Lung (tissue), 11 donors: ENCODE measurements at regions not wholly inside any gene's neighbourhood (a gene's known extent, or its start where the extent isn't known, plus 50 kb on each side); places are given as distances from the start of the nearest gene placed in this dataset.
A peak's percentile ranks its signal among the peaks of the same experiment; 100 is the strongest.

ENCODE experiments used
- ATAC-seq: fragments of 200-7000 bp; cut with Tn5 transposase; one replicate; pipeline ENCODE4 v1.9.1; 2020; ENCODE audit warnings: moderate number of reproducible peaks; ENCODE audit not compliant: insufficient read depth, low FRiP score
- DNase-seq, 3 donors: peaks; one replicate each; pipeline ENCODE4 v3.0.0-alpha.2; 2013 to 2017
- H3K27ac ChIP-seq, 2 donors: one replicate each; pipeline ENCODE4 v1.5.1; 2013; ENCODE audit warnings: mild to moderate bottlenecking in 2 of 2, moderate library complexity in 2 of 2, control low read depth in 1 of 2, inconsistent platforms in 1 of 2, low read depth in 1 of 2, low read length in 1 of 2
- H3K27me3 ChIP-seq, 3 donors: one replicate each; pipeline ENCODE4 v1.5.1; 2013; ENCODE audit warnings: low read length in 2 of 3; ENCODE audit not compliant: control insufficient read depth in 3 of 3, insufficient read depth in 3 of 3
- H3K36me3 ChIP-seq, 4 donors: one replicate each; pipeline ENCODE4 v1.5.1; 2013; ENCODE audit warnings: low read length in 4 of 4, mild to moderate bottlenecking in 1 of 4, moderate library complexity in 1 of 4; ENCODE audit not compliant: control insufficient read depth in 4 of 4, insufficient read depth in 4 of 4
- H3K4me1 ChIP-seq, 5 donors: one replicate each; pipeline ENCODE4 v1.5.1; 2013; ENCODE audit warnings: low read length in 5 of 5, mild to moderate bottlenecking in 2 of 5, moderate library complexity in 1 of 5; ENCODE audit not compliant: control insufficient read depth in 5 of 5, insufficient read depth in 5 of 5
- H3K4me3 ChIP-seq: one replicate; pipeline ENCODE4 v1.5.1; 2013; ENCODE audit warnings: mild to moderate bottlenecking, control low read depth, moderate library complexity
- H3K9ac ChIP-seq, 2 donors: one replicate each; pipeline ENCODE4 v1.5.1; 2013; ENCODE audit warnings: low read length in 2 of 2, control low read depth in 1 of 2; ENCODE audit not compliant: insufficient read depth in 1 of 2
- H3K9me3 ChIP-seq, 4 donors: one replicate each; pipeline ENCODE4 v1.5.1; 2013; ENCODE audit warnings: low read length in 3 of 4, mild to moderate bottlenecking in 1 of 4, moderate library complexity in 1 of 4; ENCODE audit not compliant: control insufficient read depth in 4 of 4, insufficient read depth in 3 of 4
- CTCF ChIP-seq: IDR thresholded peaks from 2 replicates; pipeline ENCODE4 v1.5.1; 2012; ENCODE audit warnings: mild to moderate bottlenecking; ENCODE audit errors: control extremely low read depth, extremely low read depth
- WGBS, 2 donors: extraction: QIAGEN DNeasy Blood & Tissue Kit; methylation state at CpG; one replicate each; pipeline ENCODE4 v1.1.7; 2013; 5-methylcytosine and 5-hydroxymethylcytosine counted together
- donor health status: control.
- donor health status: control.
- donor health status: Bipolar disorder and iron deficiency.
- donor health status: healthy.
- donor health status: DM: yes; HTN: yes; CAD: no.

GRCh38 chr5:120874081-120874862 lies 410.2 kb downstream of the PRR16 start:
- H3K9ac ChIP-seq = no peak overlapping the region
- peaks cover 0 to 2% (median 0%) of the 10 kb centered on the region in 4 donors for H3K9me3 ChIP-seq
- H3K4me1 ChIP-seq = peaks cover 0 to 31% (median 4%) of the 10 kb centered on the region in 5 donors
- TF ChIP-seq CTCF = no peak
- no peak overlapping the region for H3K27ac ChIP-seq
- no peaks in the 10 kb centered on the region for H3K36me3 ChIP-seq
- ATAC-seq = no peak
- peak; percentile 18 to 86 (median 82) for DNase-seq
- no peaks in the 10 kb centered on the region for H3K27me3 ChIP-seq
- H3K4me3 ChIP-seq = no peak overlapping the region

- no peak for TF ChIP-seq CTCF
Measured at GRCh38 chr5:120882038-120882775, 418.1 kb downstream of the PRR16 start.

GRCh38 chr5:120886351-120886860 lies 422.3 kb downstream of the PRR16 start:
- TF ChIP-seq CTCF = no peak
- Histone ChIP-seq H3K36me3 (no peaks in the 10 kb centered on the region), H3K27ac (no peak overlapping the region), H3K9me3 (peaks cover 0 to 2% (median 0%) of the 10 kb centered on the region in 4 donors), H3K4me1 (no peaks in the 10 kb centered on the region), H3K4me3 (no peak overlapping the region), H3K9ac (no peak overlapping the region), H3K27me3 (no peaks in the 10 kb centered on the region)
- DNase-seq (no peak), ATAC-seq (no peak)
- 79 to 87% methylated on average over 7 of the region's 7 CpGs for WGBS, 2 donors

More at GRCh38 chr5:120882038-120882775, 418.1 kb downstream of the PRR16 start:
- H3K9me3 ChIP-seq = no peaks in the 10 kb centered on the region
- no peaks in the 10 kb centered on the region for H3K36me3 ChIP-seq
- peaks cover 0 to 5% (median 0%) of the 10 kb centered on the region in 5 donors for H3K4me1 ChIP-seq
- H3K9ac ChIP-seq = no peak overlapping the region
- no peak overlapping the region for H3K27ac ChIP-seq
- DNase-seq = no peak
- 72 to 85% methylated on average over 4 of the region's 4 CpGs for WGBS, 2 donors
- ATAC-seq = no peak
- no peaks in the 10 kb centered on the region for H3K27me3 ChIP-seq
- no peak overlapping the region for H3K4me3 ChIP-seq
